ENCODE measurements at regions not wholly inside any gene's neighbourhood (a gene's known extent, or its start where the extent isn't known, plus 50 kb on each side); places are given as distances from the start of the nearest gene placed in this dataset.
"Not testable (repeated sequence)": the region's sequence is repeated elsewhere in the genome, so short reads cannot be mapped to it uniquely, and the experiment has no call there.

GRCh38 chr5:56745864-56746263 lies 69.5 kb upstream of the MAP3K1 start:
- peak overlapping the region in 2 of 10 donors; percentile 25 to 45 for H3K27ac Mint-ChIP-seq
- no peak for DNase-seq
- H3K36me3 Mint-ChIP-seq: no peaks in the 10 kb centered on the region
- peaks cover 0 to 28% (median 0%) of the 10 kb centered on the region in 4 donors for H3K4me1 Mint-ChIP-seq
- peak overlapping the region in 1 of 10 donors; percentile 24 for H3K4me3 Mint-ChIP-seq
- H3K9me3 Mint-ChIP-seq: peaks cover 0 to 2% (median 0%) of the 10 kb centered on the region in 9 donors
- H3K27me3 Mint-ChIP-seq: peaks cover 0 to 3% (median 0%) of the 10 kb centered on the region in 5 donors
- POLR2A ChIA-PET: no interaction called here
- ATAC-seq: no peak

- POLR2A ChIA-PET: no interaction called here
- peaks cover 0 to 3% (median 0%) of the 10 kb centered on the region in 5 donors for H3K27me3 Mint-ChIP-seq
- H3K4me1 Mint-ChIP-seq: peaks cover 12 to 50% (median 20%) of the 10 kb centered on the region in 4 donors
- H3K27ac Mint-ChIP-seq: no peak overlapping the region
- no peak overlapping the region for H3K4me3 Mint-ChIP-seq
- DNase-seq (no peak), ATAC-seq (no peak)
- H3K36me3 Mint-ChIP-seq: no peaks in the 10 kb centered on the region
- peaks cover 0 to 3% (median 0%) of the 10 kb centered on the region in 9 donors for H3K9me3 Mint-ChIP-seq
Measured at GRCh38 chr5:56740868-56741267, 74.5 kb upstream of the MAP3K1 start.

- ATAC-seq (no peak), DNase-seq (no peak)
- H3K27ac Mint-ChIP-seq: no peak overlapping the region
- no peak overlapping the region for H3K4me3 Mint-ChIP-seq
- H3K36me3 Mint-ChIP-seq: no peaks in the 10 kb centered on the region
- H3K9me3 Mint-ChIP-seq: peaks cover 0 to 3% (median 0%) of the 10 kb centered on the region in 9 donors
- H3K27me3 Mint-ChIP-seq: peaks cover 0 to 3% (median 0%) of the 10 kb centered on the region in 5 donors
- peaks cover 14 to 54% (median 27%) of the 10 kb centered on the region in 4 donors for H3K4me1 Mint-ChIP-seq
- POLR2A ChIA-PET: no interaction called here
Measured at GRCh38 chr5:56739990-56740389, 75.4 kb upstream of the MAP3K1 start.

DNA sequence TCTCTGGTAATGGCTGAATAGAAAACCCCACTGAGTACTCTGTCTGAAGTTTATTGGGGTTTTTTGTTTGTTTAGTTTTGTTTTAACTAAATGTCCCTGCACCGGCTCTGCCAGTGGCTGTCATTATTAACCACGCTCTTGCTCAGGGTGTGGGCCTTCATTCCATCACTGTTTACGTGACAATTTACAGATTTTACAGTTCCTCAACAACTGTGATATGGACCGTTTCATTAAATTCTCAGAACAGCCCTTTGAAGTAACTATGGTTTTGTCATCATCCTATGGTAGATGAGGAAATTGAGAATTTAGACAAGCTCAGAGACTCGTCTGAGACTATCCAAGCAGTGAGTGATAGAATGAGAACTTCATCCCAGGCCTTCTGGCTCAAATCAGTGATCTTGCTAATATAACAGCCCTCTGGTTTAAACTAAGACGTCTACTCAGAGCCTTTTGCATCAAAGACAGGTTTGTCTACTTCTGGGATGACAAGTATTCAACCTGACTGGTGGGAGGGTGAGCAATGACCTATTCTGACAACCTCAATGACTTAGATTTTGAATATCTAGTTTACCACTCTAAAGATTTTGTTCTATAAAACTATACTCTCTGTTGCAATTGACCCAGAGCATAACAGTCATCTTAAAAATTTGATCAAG lies 77.3 kb upstream of the MAP3K1 start:
- DNase-seq (no peak), ATAC-seq (no peak)
- peaks cover 0 to 3% (median 0%) of the 10 kb centered on the region in 5 donors for H3K27me3 Mint-ChIP-seq
- H3K4me3 Mint-ChIP-seq: peak overlapping the region in 2 of 10 donors; percentile 11 to 24
- peak overlapping the region in 3 of 10 donors; percentile 27 to 88 (median 38) for H3K27ac Mint-ChIP-seq
- POLR2A ChIA-PET: no interaction called here
- H3K36me3 Mint-ChIP-seq: no peaks in the 10 kb centered on the region
- H3K4me1 Mint-ChIP-seq: peaks cover 20 to 62% (median 36%) of the 10 kb centered on the region in 4 donors
- peaks cover 0 to 3% (median 0%) of the 10 kb centered on the region in 9 donors for H3K9me3 Mint-ChIP-seq

GRCh38 chr5:56737002-56737621 lies 78.2 kb upstream of the MAP3K1 start:
- Mint-ChIP-seq H3K36me3 (no peaks in the 10 kb centered on the region), H3K4me3 (peak overlapping the region in 9 of 10 donors; percentile 54 to 78 (median 66)), H3K9me3 (peaks cover 0 to 3% (median 0%) of the 10 kb centered on the region in 9 donors), H3K4me1 (peaks cover 25 to 67% (median 42%) of the 10 kb centered on the region in 4 donors), H3K27me3 (no peaks in the 10 kb centered on the region), H3K27ac (peak overlapping the region; percentile 49 to 93 (median 89))
- DNase-seq (peak in 2 of 10 donors; percentile 7 to 10), ATAC-seq (peak in 1 of 2 donors; percentile 32)
- POLR2A ChIA-PET: interaction anchor here (0.6 kb wide), 1 partner anchor 67 kb away, joined by 4 read pairs; no protein-coding TSS in a partner anchor

GRCh38 chr5:56735849-56736641 lies 79.3 kb upstream of the MAP3K1 start:
- peak; percentile 74 to 83 for ATAC-seq
- POLR2A ChIA-PET: interaction anchor here (0.8 to 0.9 kb wide), 2 partner anchors 17 to 25 kb away, joined by 3 read pairs; no protein-coding TSS in a partner anchor
- Mint-ChIP-seq H3K9me3 (peaks cover 0 to 5% (median 0%) of the 10 kb centered on the region in 9 donors), H3K4me1 (peaks cover 26 to 68% (median 43%) of the 10 kb centered on the region in 4 donors), H3K4me3 (peak overlapping the region; percentile 45 to 78 (median 64)), H3K36me3 (peaks cover 0 to 1% (median 0%) of the 10 kb centered on the region in 3 donors), H3K27ac (peak overlapping the region; percentile 72 to 93 (median 89)), H3K27me3 (no peaks in the 10 kb centered on the region)
- peak in 5 of 10 donors; percentile 14 to 46 (median 18) for DNase-seq

GRCh38 chr5:56734091-56734694 lies 81.2 kb upstream of the MAP3K1 start:
- H3K36me3 Mint-ChIP-seq: peaks cover 0 to 3% (median 0%) of the 10 kb centered on the region in 3 donors
- H3K27ac Mint-ChIP-seq: peak overlapping the region in 3 of 10 donors; percentile 43 to 60 (median 56)
- POLR2A ChIA-PET: no interaction called here
- DNase-seq: no peak
- no peaks in the 10 kb centered on the region for H3K27me3 Mint-ChIP-seq
- H3K9me3 Mint-ChIP-seq: peaks cover 0 to 3% (median 0%) of the 10 kb centered on the region in 9 donors
- peaks cover 28 to 79% (median 46%) of the 10 kb centered on the region in 4 donors for H3K4me1 Mint-ChIP-seq
- ATAC-seq: no peak
- H3K4me3 Mint-ChIP-seq: peak overlapping the region in 1 of 10 donors; percentile 11

GRCh38 chr5:56733580-56733979 lies 81.8 kb upstream of the MAP3K1 start:
- H3K4me3 Mint-ChIP-seq: no peak overlapping the region
- peaks cover 28 to 82% (median 46%) of the 10 kb centered on the region in 4 donors for H3K4me1 Mint-ChIP-seq
- DNase-seq (no peak), ATAC-seq (no peak)
- H3K9me3 Mint-ChIP-seq: peaks cover 0 to 3% (median 0%) of the 10 kb centered on the region in 9 donors
- POLR2A ChIA-PET: no interaction called here
- H3K36me3 Mint-ChIP-seq: peaks cover 0 to 3% (median 0%) of the 10 kb centered on the region in 3 donors
- H3K27ac Mint-ChIP-seq: peak overlapping the region in 4 of 10 donors; percentile 4 to 60 (median 50)
- H3K27me3 Mint-ChIP-seq: peaks cover 0 to 1% (median 0%) of the 10 kb centered on the region in 5 donors

GRCh38 chr5:56732121-56732520 lies 83.2 kb upstream of the MAP3K1 start:
- POLR2A ChIA-PET: no interaction called here
- H3K4me1 Mint-ChIP-seq: peaks cover 27 to 69% (median 39%) of the 10 kb centered on the region in 4 donors
- no peak for ATAC-seq
- DNase-seq: no peak
- H3K27me3 Mint-ChIP-seq: peaks cover 0 to 1% (median 0%) of the 10 kb centered on the region in 5 donors
- H3K27ac Mint-ChIP-seq: peak overlapping the region in 1 of 10 donors; percentile 57
- peaks cover 0 to 3% (median 0%) of the 10 kb centered on the region in 9 donors for H3K9me3 Mint-ChIP-seq
- H3K36me3 Mint-ChIP-seq: peaks cover 0 to 3% (median 0%) of the 10 kb centered on the region in 3 donors
- no peak overlapping the region for H3K4me3 Mint-ChIP-seq

DNA sequence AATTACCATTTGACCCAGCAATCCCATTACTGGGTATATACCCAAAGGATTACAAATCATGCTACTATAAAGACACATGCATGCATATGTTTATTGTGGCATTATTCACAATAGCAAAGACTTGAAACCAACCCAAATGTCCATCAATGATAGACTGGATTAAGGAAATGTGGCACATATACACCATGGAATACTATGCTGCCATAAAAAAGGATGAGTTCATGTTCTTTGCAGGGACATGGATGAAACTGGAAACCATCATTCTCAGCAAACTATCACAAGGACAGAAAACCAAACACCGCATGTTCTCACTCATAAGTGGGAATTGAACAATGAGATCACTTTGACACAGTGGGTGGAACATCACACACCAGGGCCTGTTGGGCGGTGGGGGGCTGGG lies 83.9 kb upstream of the MAP3K1 start:
- H3K9me3 Mint-ChIP-seq, H3K4me3 Mint-ChIP-seq, POLR2A ChIA-PET: not testable (repeated sequence)

DNA sequence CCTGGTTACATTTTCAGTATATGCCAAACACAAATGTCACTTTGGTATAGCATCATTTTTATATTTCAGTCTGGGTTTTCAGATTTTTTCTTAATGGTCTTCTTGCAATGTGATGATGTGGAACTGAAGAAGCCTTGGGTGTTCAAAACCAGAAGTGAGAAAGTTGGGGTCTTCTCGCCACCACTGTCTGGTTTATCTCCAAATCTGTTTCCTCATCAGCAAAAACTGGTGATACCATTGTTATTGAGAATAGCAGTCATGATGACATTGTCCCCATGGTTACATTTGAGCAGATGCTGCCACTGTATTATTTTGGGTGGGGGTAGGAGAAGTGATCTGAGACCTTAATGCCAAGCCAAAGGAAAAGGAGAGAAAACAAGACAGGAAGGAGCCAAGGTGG lies 85.9 kb upstream of the MAP3K1 start:
- H3K36me3 Mint-ChIP-seq: peaks cover 0 to 3% (median 0%) of the 10 kb centered on the region in 3 donors
- H3K9me3 Mint-ChIP-seq: peaks cover 0 to 3% (median 0%) of the 10 kb centered on the region in 9 donors
- DNase-seq: peak in 1 of 10 donors; percentile 7
- H3K4me3 Mint-ChIP-seq: no peak overlapping the region
- H3K4me1 Mint-ChIP-seq: peaks cover 6 to 45% (median 22%) of the 10 kb centered on the region in 4 donors
- peak overlapping the region in 5 of 10 donors; percentile 15 to 90 (median 63) for H3K27ac Mint-ChIP-seq
- peaks cover 0 to 1% (median 0%) of the 10 kb centered on the region in 5 donors for H3K27me3 Mint-ChIP-seq
- peak; percentile 18 to 33 for ATAC-seq
- POLR2A ChIA-PET: no interaction called here

More for the DNA sequence above, 83.9 kb upstream of the MAP3K1 start:
- DNase-seq, ATAC-seq, H3K36me3 Mint-ChIP-seq, H3K27me3 Mint-ChIP-seq, H3K27ac Mint-ChIP-seq: not testable (repeated sequence)
- peaks cover 21 to 63% (median 32%) of the 10 kb centered on the region in 4 donors for H3K4me1 Mint-ChIP-seq
